ENCODE measurements at regions not wholly inside any gene's neighbourhood (a gene's known extent, or its start where the extent isn't known, plus 50 kb on each side); places are given as distances from the start of the nearest gene placed in this dataset.
A peak's percentile ranks its signal among the peaks of the same experiment; 100 is the strongest.

DNA sequence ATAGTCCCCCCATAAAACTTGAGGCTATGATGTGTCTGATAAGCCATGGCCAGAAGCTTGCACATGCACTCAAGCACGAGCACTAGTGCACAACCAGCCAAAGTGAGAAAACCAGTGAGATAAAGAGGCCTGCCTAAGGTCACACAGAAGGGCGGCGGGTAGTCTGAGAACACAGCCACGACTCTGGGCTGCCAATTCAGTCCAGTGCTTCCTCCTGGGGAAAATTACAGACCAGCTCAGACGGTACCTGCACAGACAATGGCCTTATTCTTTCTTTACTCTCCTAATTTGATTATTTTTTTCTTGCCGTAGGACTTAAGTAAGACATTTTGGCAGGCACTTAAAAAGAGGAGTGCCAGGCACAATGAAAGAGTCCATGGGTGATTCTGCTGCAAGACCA lies 533.2 kb upstream of the FAT1 start:
- DNase-seq (ENCODE audit: low read depth), result no peak

- no peak for DNase-seq (ENCODE audit: low read depth)
Measured at GRCh38 chr4:187258651-187259401, 535.2 kb upstream of the FAT1 start.

DNA sequence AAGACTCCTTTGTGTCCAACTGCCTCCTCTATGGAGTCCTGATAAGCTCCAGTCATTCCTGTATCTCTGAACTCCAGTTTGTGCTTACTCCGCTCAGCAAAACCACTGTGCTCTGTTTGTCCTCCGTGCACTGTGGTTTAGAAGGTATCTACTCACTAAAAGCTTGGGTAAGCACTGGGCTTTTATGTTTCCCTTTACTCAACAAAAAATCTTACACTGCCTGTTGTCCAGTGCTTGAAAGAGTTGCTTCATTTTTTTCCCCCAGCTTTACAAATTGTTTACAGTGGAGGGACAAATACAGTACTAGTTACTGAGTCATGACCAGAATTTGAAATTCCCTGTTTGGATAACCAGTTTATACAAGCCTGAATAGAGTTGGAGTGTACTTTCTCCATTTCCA lies 545.3 kb upstream of the FAT1 start:
- DNase-seq (ENCODE audit: low read depth), result peak; percentile 22

- DNase-seq (ENCODE audit: low read depth), result no peak
Measured at GRCh38 chr4:187270154-187270553, 546.5 kb upstream of the FAT1 start.

DNA sequence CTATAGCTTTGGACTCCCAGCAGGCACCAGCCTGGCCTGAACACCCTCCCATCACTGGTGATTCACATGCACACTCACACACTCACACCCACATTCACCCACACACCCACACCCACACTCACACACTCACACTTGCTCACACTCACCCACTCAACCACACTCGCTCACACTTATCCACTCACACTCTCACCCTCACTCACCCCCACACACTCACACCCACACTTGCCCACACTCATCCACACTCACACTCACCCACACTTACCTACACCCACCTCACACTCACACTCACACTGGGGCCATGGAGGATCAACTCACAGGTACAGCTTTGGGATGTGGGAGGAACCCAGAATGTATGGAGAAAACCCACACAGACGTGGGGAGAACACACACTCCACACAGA lies 548.2 kb upstream of the FAT1 start:
- DNase-seq (ENCODE audit: low read depth), result no peak

DNA sequence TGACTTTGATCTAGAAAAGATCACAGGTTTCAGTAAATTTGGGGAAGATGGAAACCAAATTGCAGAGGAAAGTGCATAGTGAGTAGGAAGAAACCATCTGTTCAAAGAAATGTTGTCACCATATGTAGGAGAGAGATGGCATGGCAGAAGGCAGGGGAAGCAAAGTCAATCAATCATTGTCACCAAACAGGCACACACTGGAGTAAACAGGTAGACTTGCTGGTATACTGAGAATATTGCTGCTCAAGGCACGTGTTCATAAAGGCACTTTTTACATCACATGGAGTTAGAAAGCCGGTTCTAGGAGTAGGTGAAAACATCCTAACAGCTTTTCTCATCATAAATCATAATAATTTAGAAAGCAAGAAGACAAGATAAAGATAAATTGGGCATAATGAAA lies 550.5 kb upstream of the FAT1 start:
- DNase-seq (ENCODE audit: low read depth), result no peak

GRCh38 chr4:187276736-187277408 lies 553.2 kb upstream of the FAT1 start:
- peak; percentile 6 for DNase-seq (ENCODE audit: low read depth)

DNA sequence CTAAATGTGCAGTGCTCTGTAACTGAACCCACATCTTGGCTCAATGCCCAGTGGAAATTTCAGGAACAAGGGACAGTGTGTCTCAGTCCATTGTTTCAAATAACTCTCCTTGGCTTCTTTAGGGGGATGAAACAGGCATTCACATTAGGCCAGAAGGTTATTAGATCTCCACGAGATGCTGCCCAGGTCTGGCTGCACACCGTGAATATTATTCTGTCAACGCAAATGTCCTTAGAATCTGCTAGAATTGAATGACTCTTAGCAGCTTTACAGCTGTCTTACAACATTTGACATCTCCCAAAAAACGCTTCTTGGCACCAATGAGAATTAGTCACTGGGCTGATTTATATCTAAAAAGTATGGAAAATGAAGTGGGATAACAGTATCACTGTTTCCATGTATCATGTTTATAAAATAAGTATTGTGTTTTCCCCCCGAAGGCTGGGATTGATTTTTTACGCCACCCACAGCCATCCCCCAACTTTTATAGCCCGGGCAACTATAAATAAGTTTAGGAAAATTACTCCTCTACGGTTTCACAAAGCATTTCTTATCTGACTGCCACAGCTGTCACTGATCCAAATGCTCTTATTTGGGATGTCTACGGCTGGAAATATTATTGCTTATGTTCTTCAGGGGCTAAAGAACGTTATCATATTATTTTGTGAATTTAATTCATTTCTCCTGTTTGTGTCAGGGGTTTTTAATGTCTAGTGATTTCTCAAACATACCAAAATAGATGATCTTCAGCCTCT lies 559.7 kb upstream of the FAT1 start:
- DNase-seq (ENCODE audit: low read depth), result no peak

- DNase-seq (ENCODE audit: low read depth), result no peak
Measured at GRCh38 chr4:187286525-187286924, 562.9 kb upstream of the FAT1 start.

DNA sequence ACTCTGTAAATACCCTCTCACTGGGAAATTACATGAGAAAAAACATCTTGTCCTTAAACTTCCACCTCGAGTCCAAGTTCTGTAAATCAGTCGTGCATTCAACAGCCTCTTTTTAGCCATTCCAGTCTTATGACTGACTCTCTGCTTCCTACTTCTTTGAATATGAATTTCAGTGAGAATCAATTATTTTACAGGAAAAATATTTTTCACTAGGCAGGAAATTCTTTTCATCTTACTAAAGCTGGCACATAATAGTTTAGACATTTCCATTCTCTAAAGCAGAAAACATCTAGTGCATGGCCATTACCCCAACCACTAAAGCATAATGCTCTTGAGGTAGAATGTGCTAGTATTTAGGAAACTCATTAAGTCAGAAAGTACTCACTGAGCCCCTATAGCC lies 565.7 kb upstream of the FAT1 start:
- DNase-seq (ENCODE audit: low read depth), result no peak

DNA sequence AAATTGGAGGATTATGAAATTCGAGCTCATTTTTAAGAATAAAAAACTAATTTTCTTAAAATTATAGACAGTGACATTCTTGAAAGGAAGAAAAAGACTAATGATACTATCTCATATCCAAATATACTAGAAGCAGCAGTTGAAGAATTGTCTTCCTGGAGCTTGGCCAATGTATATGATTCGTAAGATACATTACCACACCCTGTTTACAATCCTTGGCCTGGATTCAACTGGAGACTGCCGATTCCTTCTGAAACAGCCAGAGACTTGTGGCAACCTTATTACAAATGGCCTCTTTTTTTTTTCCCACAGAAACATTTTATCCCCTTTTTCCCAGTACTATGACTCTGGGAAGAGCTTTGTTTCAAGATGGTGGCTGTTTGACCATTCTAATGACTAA lies 571.2 kb upstream of the FAT1 start:
- no peak for DNase-seq (ENCODE audit: low read depth)

- DNase-seq (ENCODE audit: low read depth), result no peak
Measured at GRCh38 chr4:187301923-187302322, 578.3 kb upstream of the FAT1 start.

DNA sequence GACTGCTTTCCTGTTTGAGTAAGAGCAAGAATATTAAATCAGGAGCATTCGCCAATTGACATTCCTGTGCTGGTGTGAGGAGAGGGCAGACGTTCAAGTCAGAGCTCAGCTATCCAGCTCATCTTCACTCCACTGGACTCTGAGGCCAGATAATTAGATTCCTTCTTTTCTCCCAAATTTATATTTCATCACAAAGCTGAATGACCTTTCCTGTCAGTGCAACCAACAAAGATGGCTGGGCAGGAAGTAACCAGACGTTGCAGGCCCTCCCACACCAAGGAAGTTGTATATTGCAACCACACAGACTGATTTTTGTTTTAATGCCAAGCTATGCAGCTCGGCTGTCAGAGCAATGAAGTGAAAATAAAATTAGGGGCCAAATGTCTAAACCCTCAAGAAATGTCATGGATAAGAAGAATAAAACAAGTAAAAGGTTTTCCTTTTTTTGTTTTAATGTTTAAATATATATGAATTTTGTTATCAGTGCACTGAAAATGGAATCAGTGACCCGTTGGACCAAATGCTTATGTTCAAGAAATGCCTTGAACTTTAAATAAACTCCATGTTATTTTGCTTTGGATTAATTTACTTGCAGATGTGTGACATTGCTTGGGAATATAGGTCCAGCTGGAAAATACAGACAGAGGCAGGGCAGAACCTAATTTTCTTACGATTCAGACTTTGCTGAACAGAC lies 578.9 kb upstream of the FAT1 start:
- DNase-seq (ENCODE audit: low read depth), result peak; percentile 48

- no peak for DNase-seq (ENCODE audit: low read depth)
Measured at GRCh38 chr4:187304133-187304532, 580.5 kb upstream of the FAT1 start.

GRCh38 chr4:187307131-187307530 lies 583.5 kb upstream of the FAT1 start:
- DNase-seq (ENCODE audit: low read depth), result peak; percentile 4

DNA sequence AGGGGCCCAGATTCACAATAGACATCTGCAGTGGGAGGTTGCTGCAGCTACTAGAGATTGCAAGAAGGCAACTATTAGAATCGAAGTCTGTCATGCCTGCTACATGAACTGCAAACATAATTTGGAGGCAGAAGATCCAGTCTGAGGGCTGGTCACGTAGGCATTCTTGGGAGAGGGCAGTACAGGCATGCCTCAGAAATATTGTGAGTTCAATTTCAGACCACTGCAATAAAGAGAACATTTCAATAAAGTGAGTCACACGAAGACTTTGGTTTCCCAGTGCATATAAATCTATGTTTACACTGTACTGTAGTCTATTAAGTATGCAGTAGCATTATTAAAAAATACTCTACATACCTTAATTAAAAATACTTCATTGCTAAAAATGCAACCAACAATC lies 585.8 kb upstream of the FAT1 start:
- peak; percentile 18 for DNase-seq (ENCODE audit: low read depth)

GRCh38 chr4:187312299-187312698 lies 588.6 kb upstream of the FAT1 start:
- DNase-seq (ENCODE audit: low read depth), result no peak

DNA sequence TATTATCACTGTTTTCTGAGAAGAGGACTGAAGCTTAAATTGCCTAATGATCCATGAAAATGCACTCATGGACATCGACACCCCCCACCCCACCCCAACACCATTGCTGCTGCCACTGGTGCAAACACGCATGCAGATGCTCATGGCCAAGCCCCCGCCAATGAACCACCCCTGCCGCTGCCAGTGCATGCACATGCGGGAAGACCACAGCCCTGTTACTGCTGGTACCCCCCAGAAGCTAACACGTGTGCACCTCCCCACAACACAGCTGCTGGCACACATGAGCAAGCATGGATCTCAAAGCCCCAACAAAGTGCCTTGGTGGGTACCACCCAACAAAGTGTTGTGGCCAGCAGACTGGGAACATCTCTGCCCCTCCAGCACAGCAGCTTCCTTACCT lies 594.1 kb upstream of the FAT1 start:
- no peak for DNase-seq (ENCODE audit: low read depth)

DNA sequence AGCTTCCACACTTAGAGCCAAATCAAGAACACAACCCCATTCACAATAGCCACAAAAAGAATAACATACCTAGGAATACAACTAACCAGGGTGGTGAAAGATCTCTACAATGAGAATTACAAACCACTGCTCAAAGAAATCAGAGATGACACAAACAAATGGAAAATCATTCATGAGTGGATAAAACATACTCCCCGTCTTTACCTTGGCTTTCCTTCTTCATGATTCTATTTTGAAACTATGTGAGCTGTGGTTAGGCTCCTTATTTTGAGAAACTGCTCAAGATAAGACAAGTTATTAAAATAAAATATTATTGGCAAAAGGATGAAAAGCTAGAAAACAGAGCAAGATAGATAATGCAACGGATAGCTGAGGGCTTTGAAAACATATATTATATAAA lies 598.1 kb upstream of the FAT1 start:
- DNase-seq (ENCODE audit: low read depth), result no peak

DNA sequence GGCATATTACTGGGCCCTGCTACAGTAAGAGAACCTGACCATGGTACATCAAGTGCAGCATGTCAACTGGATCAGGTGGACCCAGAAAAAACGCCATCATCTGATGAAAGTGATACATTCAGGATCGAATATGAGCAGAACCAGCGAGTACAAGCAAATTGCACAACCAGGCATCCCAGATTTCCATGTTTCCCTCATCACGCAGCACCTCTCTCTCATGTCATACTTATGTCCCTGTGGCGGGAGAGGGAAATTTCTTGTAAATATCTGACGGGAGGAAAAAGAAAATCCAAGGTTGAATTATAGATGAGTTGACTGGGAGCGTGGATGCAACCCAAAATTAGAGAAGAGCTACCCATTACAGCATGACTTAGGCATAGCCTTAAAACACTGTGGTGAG lies 608.5 kb upstream of the FAT1 start:
- DNase-seq (ENCODE audit: low read depth), result no peak

DNA sequence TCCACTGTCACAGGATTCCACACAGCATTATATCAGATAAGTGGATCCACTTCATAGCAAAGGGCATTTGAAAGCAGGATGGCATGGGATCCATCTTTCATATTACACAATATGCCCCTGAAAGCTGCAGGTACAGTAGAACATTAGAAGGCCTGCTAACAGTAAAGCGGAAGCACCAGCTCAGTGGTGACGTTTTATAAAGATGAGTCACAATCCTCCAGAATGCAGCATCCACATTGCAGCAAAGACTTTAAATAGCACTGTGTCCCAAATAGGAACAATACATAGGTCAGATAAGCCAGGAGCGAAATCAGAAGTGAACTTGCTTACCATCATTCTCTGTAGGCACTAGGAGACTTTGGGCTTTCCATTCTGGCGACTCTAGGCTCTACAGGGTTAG lies 609.5 kb upstream of the FAT1 start:
- DNase-seq (ENCODE audit: low read depth), result no peak

DNA sequence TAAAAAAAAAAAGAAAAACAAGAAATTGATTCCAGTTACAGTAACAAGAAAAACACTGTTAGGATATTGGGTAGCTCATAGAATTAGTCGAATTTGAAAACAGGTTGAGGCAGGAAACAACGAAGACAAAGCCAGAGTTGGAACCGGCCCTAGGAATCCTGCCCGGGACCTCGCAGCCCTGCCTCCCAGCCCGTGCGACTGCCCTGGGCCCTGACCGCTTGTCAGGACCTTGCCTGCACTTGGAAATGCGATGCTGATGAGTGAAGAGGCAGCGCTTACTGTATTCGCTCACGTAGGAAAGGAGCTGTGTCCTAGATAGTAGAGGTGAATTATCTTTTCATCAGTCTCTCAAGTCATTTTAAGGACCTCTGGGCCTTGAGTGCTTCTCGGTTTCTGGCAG lies 611.7 kb upstream of the FAT1 start:
- DNase-seq (ENCODE audit: low read depth), result no peak

- no peak for DNase-seq (ENCODE audit: low read depth)
Measured at GRCh38 chr4:187354740-187355139, 631.1 kb upstream of the FAT1 start.
